ENCODE measurements at regions not wholly inside any gene's neighbourhood (a gene's known extent, or its start where the extent isn't known, plus 50 kb on each side); places are given as distances from the start of the nearest gene placed in this dataset.

DNA sequence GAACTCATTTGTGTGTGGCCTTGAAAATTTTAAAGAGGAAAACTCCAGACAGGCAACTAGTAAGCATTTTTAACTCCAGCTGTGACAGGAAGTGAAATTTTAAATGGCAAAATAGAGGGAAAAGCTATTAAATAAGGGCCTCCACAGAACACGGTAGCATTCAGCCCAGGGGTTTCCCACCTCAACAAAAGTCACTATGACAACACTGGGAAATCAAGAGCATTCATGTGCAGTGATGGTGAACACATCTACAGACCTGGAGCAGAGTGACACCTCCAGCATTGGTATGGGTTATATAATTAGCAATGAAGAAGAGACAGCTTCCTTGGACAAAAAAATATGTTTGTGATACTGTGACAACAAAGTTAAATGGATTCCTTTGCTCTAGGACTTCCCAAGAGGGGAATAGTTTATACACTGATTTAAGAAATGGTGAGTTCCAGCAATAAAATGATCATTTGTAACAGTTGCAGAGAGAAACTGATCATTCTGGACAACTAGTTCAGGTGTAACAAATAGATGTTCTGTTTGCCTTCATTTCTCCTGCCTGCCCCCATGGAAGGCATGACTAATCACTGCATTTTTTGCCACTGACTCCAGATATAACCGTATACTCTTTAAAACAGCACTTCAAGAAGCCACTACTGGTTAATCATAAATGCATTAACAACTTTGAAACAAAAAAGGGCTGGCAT, 93.3 kb upstream of the SLC44A1 start:
- H3K9me3 Mint-ChIP-seq (ENCODE audit: unreplicated experiment), result no peaks in the 10 kb centered on the region
- no peak overlapping the region for H3K4me3 Mint-ChIP-seq (ENCODE audit: unreplicated experiment)
- no peak for DNase-seq (ENCODE audit: low spot score)
- peaks cover 13% of the 10 kb centered on the region for H3K4me1 Mint-ChIP-seq (ENCODE audit: unreplicated experiment)
- H3K27me3 Mint-ChIP-seq (ENCODE audit: unreplicated experiment), result peaks cover 2% of the 10 kb centered on the region
- no peaks in the 10 kb centered on the region for H3K36me3 Mint-ChIP-seq (ENCODE audit: low read depth, unreplicated experiment)
- TF ChIP-seq, protein P1, sequence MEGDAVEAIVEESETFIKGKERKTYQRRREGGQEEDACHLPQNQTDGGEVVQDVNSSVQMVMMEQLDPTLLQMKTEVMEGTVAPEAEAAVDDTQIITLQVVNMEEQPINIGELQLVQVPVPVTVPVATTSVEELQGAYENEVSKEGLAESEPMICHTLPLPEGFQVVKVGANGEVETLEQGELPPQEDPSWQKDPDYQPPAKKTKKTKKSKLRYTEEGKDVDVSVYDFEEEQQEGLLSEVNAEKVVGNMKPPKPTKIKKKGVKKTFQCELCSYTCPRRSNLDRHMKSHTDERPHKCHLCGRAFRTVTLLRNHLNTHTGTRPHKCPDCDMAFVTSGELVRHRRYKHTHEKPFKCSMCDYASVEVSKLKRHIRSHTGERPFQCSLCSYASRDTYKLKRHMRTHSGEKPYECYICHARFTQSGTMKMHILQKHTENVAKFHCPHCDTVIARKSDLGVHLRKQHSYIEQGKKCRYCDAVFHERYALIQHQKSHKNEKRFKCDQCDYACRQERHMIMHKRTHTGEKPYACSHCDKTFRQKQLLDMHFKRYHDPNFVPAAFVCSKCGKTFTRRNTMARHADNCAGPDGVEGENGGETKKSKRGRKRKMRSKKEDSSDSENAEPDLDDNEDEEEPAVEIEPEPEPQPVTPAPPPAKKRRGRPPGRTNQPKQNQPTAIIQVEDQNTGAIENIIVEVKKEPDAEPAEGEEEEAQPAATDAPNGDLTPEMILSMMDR (IDR thresholded peaks at IDR 0.05; ENCODE audit: unreplicated experiment), result no peak
- no peak overlapping the region for H3K27ac Mint-ChIP-seq (ENCODE audit: unreplicated experiment)

DNA sequence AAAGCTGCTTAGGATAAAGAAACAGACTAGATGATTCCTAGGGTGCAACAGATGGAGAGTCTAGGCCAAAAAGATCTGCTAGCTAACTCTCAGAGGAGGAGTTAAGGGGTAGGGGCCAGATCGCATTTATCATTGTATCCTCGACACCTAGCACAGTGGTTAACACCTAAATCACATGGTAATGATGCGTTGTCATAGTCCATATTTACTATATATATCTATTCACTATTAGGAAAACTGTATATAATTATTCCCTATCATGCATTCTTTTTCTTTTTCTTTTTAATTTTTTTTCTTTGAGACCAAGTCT, 92.8 kb upstream of the SLC44A1 start:
- no peak for DNase-seq (ENCODE audit: low spot score)
- TF ChIP-seq, protein P1 (IDR thresholded peaks at IDR 0.05; ENCODE audit: unreplicated experiment), result no peak
- H3K4me3 Mint-ChIP-seq (ENCODE audit: unreplicated experiment), result no peak overlapping the region
- H3K36me3 Mint-ChIP-seq (ENCODE audit: low read depth, unreplicated experiment), result no peaks in the 10 kb centered on the region
- no peak overlapping the region for H3K27ac Mint-ChIP-seq (ENCODE audit: unreplicated experiment)
- peaks cover 2% of the 10 kb centered on the region for H3K27me3 Mint-ChIP-seq (ENCODE audit: unreplicated experiment)
- no peaks in the 10 kb centered on the region for H3K9me3 Mint-ChIP-seq (ENCODE audit: unreplicated experiment)
- H3K4me1 Mint-ChIP-seq (ENCODE audit: unreplicated experiment), result peaks cover 13% of the 10 kb centered on the region

- TF ChIP-seq, protein P1 (IDR thresholded peaks at IDR 0.05; ENCODE audit: unreplicated experiment), result no peak
- no peak overlapping the region for H3K27ac Mint-ChIP-seq (ENCODE audit: unreplicated experiment)
- DNase-seq (ENCODE audit: low spot score), result no peak
- peaks cover 2% of the 10 kb centered on the region for H3K27me3 Mint-ChIP-seq (ENCODE audit: unreplicated experiment)
- H3K4me3 Mint-ChIP-seq (ENCODE audit: unreplicated experiment), result no peak overlapping the region
- no peaks in the 10 kb centered on the region for H3K36me3 Mint-ChIP-seq (ENCODE audit: low read depth, unreplicated experiment)
- H3K4me1 Mint-ChIP-seq (ENCODE audit: unreplicated experiment), result peaks cover 9% of the 10 kb centered on the region
- H3K9me3 Mint-ChIP-seq (ENCODE audit: unreplicated experiment), result no peaks in the 10 kb centered on the region
These were observed 89.7 kb upstream of the SLC44A1 start for GRCh38 chr9:105154723-105155191.

DNA sequence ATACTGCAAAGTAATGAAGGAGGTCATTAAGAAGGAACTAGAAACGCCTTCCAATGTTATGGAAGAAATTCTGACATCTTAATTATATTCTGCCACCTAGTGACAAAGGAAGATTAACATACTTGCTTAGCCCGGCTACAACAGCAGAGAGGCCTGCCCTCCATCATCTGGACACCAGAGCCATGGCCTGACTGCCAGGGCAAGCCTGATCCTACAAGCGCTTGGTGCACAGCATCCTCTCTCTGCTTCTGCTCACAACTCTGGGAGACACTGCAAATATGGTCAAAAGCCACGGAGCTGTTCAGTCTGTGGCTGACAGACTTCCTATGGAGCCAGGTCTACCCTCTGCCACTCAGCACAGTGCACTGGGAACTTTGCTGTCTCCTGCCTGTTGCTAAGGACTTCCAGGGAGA, 87.3 kb upstream of the SLC44A1 start:
- TF ChIP-seq, protein P1 (IDR thresholded peaks at IDR 0.05; ENCODE audit: unreplicated experiment), result peak; percentile 43
- Mint-ChIP-seq H3K27me3 (ENCODE audit: unreplicated experiment) (peaks cover 3% of the 10 kb centered on the region), H3K27ac (ENCODE audit: unreplicated experiment) (no peak overlapping the region), H3K9me3 (ENCODE audit: unreplicated experiment) (no peaks in the 10 kb centered on the region), H3K4me1 (ENCODE audit: unreplicated experiment) (peaks cover 7% of the 10 kb centered on the region), H3K36me3 (ENCODE audit: low read depth, unreplicated experiment) (no peaks in the 10 kb centered on the region), H3K4me3 (ENCODE audit: unreplicated experiment) (no peak overlapping the region)
- peak; percentile 31 for DNase-seq (ENCODE audit: low spot score)

DNA sequence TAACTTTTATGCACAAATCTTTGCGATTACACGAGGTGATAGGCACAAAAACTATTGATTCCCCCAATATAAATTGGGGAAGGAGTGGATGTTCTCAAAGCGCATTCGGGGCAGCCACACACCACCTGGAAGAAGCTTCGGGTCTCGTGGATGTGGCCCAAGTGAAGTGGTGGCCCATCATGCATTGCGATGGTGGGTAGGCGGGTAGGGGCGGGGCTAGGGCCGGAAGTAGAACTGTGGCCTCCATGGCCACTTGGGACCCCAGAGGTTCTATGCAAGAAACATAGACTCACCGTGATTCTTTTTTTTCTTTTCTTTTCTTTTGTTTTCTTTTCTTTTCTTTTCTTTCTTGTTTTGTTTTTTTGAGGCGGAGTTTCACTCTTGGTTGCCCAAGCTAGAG, 86.4 kb upstream of the SLC44A1 start:
- H3K27me3 Mint-ChIP-seq (ENCODE audit: unreplicated experiment), result peaks cover 3% of the 10 kb centered on the region
- no peak overlapping the region for H3K27ac Mint-ChIP-seq (ENCODE audit: unreplicated experiment)
- TF ChIP-seq, protein P1 (IDR thresholded peaks at IDR 0.05; ENCODE audit: unreplicated experiment), result no peak
- no peaks in the 10 kb centered on the region for H3K36me3 Mint-ChIP-seq (ENCODE audit: low read depth, unreplicated experiment)
- DNase-seq (ENCODE audit: low spot score), result no peak
- H3K4me3 Mint-ChIP-seq (ENCODE audit: unreplicated experiment), result no peak overlapping the region
- no peaks in the 10 kb centered on the region for H3K9me3 Mint-ChIP-seq (ENCODE audit: unreplicated experiment)
- H3K4me1 Mint-ChIP-seq (ENCODE audit: unreplicated experiment), result peaks cover 7% of the 10 kb centered on the region
